GM19467 (cell line): ENCODE measurements at regions not wholly inside any gene's neighbourhood (a gene's known extent, or its start where the extent isn't known, plus 50 kb on each side); places are given as distances from the start of the nearest gene placed in this dataset.

ENCODE experiments used
- ATAC-seq: cut with Tn5 transposase; IDR thresholded peaks from one replicate; pipeline ENCODE4 v1.9.1; 2021; ENCODE audit warnings: mild to moderate bottlenecking, moderate library complexity; ENCODE audit not compliant: unreplicated experiment

DNA sequence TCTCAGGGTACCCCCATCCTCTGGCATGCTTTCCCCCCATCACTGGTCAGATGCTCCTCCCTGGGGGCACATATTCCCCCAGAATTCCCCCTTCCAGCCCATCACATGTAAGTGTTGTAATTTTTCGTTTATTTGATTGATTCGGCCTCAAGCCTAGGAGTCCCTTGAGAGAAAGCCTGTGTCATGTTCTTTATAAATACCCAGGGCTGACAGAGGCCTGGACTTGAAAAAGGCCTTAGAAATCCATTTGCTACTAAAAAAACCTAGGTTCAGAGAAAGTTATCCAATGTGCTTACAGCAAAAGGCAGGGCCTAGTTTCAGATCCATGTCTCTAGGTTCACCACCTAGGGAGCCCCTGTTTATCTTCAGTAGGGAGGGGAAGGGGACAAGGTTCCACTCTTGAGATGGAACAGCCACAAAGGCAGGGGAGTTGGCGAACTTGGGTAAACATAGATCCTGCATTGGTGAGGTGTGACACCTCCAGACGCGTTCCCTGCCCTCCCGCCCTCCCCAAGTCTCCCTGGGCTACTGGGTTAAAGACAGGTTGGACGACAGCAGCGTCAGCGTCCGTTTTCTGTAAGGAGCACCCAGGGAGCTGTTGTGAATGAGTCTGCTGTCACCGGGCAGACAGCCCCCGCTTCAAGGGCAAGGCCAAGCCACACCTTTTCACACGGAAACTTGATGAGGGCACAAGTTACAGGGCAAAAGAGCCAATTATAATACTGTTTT, 147.8 kb downstream of the EN1 start:
- ATAC-seq: no peak

DNA sequence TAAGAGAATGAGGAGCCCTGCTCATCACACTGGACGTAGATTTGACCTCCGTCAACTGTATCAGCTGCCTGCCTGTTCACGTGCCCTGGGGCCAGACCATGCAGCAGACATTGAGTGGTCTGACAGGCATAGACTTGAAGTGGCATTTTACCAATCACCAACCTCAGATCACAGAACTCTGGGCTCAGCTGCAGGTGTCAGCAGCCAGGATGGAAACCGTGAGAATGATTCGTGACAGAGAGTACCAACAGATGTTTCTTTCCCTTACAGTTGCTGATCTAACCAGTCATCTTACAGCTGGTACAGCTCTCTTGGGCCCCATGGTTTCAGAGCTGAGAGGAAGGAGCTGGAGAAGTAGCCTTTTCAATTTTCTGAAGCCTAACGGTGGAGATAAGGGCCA, 148.9 kb downstream of the EN1 start:
- no peak for ATAC-seq

DNA sequence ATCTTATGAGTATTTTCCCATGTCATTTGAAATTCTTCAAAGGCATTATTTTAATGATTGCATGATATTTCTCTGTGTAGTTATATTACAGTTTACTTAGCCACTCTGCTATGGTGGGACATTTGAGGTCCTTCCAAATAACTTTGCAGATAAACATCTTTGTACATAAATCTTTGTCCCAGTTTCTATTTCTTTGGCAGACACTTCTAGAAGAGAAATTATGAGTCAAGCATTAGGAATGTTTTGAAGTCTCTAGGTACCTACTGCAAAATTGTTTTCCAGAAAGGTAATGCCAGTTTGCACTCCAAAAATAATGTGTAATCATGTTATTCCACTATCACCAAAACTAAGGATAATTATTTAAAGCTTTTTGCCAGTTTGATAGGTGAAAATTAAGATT, 149.7 kb downstream of the EN1 start:
- ATAC-seq: no peak

DNA sequence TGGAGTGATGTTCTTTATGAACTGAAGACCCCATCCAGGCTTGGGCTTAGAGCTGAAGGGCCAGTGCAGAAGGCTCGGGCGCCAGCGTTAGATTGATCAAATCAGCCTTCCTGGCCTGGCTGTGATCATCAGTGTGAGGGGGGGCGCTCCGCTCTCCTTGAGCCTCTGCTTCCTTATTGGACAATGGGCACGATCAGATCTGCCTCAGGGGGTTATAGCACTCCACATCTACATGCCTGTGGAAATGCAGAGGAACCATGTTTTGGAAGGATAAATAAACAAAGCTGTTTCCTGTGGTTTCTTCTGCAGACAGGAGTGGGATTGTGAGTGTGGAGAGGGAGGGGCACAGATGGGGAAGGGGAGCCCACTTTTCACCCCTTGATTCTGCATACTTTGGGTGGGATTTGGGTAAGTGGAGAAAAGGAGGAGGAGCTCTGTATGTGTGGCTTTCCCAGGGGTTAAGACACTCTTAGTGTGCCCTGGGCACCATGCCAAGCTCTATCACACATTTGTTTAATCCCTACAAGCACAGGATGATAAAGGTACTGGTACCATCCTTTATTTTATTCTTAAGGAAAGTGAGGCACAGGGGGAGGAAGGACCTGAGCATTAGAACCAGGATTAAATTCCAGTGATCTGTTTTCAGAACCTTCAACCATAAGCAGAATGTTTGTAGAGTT, 150.5 kb downstream of the EN1 start:
- no peak for ATAC-seq

DNA sequence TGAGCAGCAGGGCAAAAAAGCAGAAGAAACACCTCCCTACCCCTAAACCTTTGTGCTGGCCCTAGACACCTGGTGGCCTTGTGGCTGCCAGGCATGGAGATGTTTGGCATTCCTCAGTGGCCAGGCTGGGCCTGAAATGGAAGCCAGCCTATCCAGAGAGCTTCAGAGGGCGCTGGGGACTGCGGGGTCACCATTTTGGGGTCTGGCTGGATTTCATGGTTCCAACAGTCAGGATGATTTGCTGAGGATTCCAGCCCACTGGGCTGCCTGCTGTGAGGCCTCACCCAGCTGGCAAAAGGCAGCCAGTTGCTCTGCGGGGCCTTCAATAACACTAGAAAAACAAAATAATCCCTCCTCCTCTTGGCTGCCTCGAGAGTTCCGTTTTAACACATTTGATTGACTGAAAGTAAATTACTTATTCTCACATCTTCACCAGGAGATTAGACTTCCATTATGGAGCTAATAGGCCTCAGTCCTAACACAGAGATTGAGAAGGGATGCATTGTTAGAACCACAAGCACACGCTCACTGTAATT, 154.1 kb downstream of the EN1 start:
- ATAC-seq: no peak

DNA sequence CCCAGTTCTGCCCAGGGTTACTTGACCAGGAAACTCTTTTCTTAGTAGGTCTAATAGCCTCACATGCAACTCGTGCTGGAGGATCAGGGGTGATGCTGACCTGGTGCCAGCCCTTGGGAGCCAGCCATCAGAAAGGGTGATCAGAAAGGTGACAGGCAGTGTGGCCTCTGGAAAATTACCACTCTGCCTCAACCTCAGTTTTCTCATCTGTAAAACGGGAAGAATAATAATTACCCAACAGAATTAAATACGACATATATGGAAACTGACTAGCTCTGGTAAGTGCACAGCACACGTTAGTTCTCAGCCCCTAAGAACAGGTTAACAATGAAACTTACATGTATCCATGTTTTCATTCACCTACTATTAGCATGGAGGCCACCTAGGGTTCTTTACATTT, 157.6 kb downstream of the EN1 start:
- no peak for ATAC-seq

DNA sequence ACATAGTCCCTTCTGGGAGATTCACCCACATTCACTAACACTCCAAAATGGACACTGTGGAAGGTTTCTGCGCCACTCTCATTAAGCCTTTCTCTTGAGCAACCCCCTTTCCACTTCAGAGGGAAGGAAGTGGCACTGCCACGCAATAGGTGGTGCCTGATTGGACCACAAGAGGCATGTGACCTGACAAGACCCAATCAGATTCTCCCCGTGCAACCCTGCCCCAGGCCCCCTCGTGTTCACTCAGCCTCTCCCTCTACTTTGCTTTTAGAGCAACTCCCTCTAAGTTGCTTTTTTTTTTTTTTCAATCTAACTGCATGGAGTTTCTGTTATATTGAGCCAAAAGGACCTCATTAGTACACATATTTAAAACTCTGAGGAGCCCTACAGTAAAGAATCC, 158.0 kb downstream of the EN1 start:
- ATAC-seq: no peak

DNA sequence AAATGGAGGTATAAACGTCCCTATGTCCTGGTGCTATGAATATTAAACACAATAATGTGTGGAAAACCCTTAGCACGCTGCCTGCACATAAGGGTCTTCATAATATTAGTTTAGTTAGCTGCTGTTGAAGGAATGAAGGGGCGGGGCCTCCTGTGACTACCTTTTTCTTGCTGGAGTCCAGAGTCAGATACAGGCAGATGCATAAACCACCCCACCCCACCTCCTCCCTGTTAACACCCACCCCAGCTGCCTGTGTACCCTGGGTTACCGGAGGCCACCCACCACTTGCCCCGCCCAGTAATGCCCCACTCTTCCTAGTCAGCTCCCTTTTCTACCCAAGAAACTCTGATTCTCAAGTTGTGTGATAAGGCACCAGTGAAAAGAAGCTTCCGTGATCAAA, 158.4 kb downstream of the EN1 start:
- ATAC-seq: no peak

DNA sequence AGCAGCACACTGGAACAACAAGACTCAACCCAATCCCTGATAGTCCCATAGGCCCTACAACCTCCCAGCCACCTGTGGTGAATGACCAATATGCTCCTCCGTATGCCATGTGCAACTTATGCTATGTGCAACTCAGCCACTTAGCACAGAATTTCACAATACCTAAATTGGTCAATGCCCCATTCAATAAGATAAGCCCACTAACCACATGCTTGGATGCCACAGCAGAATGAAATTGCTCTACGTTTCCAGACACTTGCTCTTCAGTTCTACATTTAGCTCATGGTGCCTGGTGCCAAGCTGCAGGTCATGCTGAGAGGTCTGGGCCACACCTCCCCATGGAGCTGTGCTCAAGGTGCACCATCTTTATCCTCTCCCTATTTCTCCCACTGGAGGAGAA, 159.8 kb downstream of the EN1 start:
- ATAC-seq: no peak

DNA sequence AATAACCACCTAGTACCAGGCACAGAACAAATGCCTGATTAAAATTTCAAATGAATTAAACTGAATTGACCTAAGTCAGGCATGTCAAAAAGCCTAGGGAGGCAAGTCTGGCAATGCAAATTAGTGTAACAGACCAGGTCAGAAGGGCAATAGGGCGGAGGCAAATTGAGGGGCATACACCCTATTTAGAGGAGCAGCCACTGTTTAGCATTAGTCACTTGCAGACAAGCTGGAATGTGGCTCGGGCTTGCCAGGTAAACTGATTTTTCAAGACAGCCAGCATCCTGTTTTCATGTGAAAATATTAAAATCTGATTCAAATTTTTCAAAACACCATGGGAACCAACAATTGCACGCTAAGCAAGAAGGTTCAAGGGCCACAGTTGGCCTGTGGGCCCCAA, 160.3 kb downstream of the EN1 start:
- ATAC-seq: no peak

DNA sequence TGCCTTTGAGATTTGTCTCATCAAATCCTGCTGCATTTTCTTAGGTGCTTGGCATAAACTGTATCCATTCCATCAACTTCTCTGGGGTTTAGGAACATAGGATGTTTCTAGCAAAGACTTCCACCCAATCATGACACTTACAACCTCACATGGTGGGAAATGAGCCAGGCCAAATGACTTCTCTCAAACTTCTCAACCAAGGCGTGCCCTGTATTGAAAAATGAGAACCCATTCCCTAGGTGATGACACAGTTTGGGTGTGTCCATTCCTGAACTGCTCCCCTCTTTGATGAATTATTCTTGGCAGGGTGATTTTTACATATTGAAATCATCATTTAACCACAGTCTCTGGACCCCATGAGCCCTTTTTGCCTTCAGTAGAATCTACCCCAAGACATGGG, 161.1 kb downstream of the EN1 start:
- no peak for ATAC-seq

DNA sequence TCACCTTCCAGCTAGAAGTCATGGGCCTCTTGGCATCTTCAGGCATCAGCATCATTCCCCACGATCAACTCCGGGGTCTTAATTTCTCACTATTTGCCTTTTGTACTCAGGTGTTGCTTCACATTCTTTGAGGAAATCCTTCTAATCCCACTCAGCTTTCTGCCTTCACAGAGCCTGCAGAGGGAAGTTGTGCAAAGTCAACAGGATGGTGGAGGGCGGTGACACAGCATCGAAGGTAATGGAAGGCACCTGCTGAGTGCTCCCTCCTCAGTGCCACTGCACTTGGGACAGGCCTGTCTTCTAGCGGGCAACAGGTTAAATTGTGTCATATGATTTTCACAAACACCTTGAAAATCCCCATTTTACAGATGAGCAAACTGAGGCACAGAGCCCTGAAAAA, 164.0 kb downstream of the EN1 start:
- ATAC-seq: no peak

DNA sequence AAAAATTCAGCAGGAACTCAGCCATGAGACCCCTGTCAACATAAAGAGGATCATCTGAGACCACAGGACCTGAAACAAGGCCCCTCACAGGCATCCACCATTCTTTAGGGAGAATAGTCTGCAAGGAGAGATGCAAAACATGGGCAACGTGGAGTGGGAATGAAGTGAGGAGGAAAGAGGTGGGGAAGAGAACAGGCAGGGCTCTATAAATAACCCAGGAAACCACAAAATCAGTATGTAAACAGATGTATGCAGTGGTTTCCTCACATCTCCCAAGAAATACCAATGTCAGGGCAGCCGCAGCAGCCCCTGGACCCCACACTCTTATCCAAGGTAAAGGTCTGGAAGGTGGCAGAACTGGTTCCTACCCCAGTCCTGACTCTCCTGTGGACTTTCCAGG, 168.5 kb downstream of the EN1 start:
- no peak for ATAC-seq

DNA sequence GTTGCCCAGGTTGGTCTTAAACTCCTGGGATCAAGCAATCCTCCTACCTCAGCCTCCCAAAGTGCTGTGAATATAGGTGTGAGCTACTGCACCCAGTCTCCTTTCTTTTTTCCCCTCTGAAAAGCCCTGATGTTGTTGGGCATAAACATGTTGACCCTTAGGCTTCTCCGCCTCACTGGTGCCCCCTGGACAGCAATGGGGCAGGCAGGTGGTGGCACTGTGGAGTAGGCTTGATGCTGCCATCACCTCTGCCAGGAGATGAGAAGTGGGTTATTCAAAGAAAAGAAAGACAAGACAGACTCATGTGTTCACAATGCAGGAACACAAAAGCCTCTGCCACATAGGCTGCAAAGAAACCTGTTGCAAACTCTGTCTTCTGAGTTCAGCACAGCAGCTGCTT, 169.9 kb downstream of the EN1 start:
- ATAC-seq: no peak

DNA sequence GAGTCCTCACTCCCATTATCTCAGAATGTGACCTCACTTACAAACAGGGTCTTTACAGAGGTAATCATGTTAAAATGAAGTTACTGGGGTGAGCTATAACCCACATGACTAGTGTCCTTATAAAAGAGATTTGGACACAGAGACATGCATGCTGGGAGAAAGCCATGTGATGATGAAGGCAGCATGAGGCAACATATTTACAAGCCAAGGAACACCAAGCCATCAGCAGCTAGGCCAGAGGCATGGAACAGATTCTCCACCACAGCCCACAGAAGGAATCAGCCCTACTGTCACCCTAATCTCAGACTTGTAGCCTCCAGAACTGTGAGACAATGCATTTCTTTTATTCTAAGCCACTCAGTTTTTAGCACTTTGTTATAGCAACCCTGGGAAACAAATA, 171.9 kb downstream of the EN1 start:
- no peak for ATAC-seq

DNA sequence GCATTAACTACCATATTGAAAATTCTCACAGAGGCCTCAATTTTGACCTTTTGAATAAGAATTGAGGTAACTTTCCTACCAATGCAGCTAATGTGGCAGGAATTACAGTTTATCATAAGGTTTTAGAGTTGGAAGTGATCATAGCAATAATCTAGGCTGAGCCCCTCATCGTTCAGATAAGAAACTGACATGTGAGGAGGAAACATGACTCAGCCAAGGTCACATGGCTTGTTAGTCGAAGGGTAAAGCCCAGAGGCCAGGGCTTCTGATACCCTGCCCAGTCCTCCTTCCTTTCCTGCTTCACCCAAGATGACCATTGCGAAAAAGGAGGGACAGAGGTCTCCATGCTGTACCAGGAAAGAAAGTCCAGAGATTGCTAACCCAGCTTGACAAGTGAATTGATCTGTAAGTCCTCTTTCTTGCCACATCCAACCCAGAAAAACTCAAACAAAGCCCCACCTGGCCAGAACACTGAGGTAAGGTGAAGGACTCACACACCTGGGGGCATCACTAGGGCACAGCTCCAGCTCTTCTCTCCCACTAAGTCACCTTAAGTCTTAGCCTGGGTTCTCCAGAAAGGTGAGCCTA, 174.8 kb downstream of the EN1 start:
- ATAC-seq: no peak

DNA sequence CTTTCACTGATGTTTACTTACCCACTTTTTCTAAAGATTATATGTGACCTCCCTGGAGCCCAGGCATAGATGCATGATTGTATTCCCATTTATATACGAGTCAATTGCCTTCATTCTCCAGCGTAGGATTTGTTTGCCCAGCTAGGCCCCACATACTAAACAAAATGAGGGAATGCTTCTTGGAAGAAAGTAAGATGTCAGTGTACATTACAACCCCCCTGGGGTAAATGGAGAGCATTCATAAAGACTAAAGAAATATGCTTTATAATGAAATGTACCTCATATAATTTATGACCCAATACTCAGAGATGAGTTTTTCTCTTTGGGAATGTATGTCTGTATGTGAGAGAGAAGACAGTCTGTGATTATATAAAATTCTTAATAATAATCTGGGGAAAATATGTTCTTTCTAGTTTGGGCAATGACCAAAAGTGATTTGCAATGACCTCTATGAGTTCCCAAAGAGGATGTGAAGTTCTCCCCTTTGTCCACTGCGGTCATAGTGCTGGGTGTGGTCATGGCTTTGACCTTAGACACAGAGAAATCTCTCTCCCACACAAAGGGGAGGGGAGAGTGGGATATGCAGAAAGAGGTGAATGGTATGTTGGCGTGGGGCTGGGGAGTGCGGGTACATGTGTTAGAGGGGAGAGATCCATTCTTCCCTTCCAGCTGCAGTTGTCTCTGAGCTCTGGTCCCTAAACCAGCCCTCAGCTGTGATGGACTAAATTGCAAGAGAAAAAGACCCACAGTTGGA, 175.6 kb downstream of the EN1 start:
- no peak for ATAC-seq

DNA sequence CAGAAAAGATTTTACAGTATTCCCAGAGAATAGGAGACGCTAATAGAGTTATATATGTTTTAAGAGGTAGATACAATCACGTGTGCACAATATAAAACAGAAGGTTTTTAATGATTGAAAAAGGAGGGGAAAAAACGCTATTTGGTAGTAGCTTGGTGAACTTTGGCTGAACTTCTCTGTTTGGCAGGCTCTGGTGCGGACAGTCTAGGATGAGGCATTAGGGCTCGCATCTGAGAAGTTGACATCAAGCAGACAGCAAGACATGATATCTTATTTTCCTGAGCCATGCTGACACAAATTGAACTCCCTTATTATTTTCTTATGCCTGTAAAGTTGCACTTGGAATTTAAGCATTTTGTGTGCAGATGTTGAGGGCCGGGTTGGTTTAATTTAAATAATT, 176.6 kb downstream of the EN1 start:
- ATAC-seq: no peak

DNA sequence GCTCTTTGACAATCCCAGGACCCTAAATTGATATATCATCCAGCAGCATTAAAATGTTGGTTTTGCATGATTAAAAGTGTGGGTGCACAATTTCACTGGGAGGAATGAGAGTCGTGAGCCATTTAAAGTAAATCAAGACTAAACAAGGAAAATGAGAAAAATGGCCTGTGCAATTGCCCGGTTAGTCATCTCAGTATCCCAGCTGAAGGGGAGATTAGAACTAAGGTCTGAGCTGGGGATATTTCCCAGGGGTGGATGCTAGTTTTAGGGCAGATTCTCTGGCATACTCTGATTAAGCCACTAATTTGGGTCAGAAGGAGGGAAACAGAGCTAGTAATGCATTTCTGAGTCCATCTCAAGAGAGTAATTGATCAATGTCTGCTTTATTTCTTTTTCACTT, 177.2 kb downstream of the EN1 start:
- ATAC-seq: no peak

DNA sequence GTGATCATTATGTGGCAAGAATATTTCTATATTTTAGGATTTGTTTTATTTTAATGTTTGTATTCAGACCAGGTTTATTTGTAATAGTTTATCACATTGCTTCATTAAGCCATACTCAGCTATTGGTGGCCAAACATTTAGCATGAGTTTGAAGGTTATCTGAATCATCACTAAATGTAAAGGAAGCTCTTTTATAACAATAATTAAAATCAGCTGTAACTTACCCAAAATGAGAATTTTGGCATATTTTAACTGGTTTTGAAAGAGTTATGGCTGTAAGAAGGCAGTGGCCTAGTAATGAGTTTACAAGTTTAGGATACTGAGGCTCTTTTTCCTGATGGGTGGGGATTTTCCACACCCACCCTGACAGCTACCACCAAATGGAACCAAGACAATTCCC, 177.8 kb downstream of the EN1 start:
- no peak for ATAC-seq
